PC-9 (cell line): ENCODE measurements at regions not wholly inside any gene's neighbourhood (a gene's known extent, or its start where the extent isn't known, plus 50 kb on each side); places are given as distances from the start of the nearest gene placed in this dataset.

ENCODE experiments used
- BruUV-seq: library from RNA; stranded (reverse); fragments of 400-500 nt; replicated peaks from 2 replicates; lab custom pipeline; 2021; lab: Mats Ljungman, UMichigan
- CTCF ChIA-PET: fragments of 300-600 bp; sonication (Branson Sonifier 250); formaldehyde crosslinking; loops from one replicate; lab custom pipeline; 2022; ENCODE audit warnings: antibody characterized with exemption; lab: Charles Lee
- POLR2A ChIA-PET: fragments of 300-600 bp; sonication (Branson Sonifier 250); formaldehyde crosslinking; loops from one replicate; lab custom pipeline; 2022; ENCODE audit warnings: antibody characterized with exemption; ENCODE audit not compliant: unreplicated experiment; lab: Charles Lee
- DNase-seq, 2 experiments: peaks; one replicate each; pipeline versions ENCODE4 v3.0.0 to v3.0.0-alpha.2; 2015 to 2022; ENCODE audit warnings: mixed read lengths in 1 of 2
- H2AFZ ChIP-seq: fragments of 200-600 bp; sonication (generic); 2 replicates; pipeline ENCODE4 v1.8.1; 2017; ENCODE audit warnings: antibody characterized with exemption
- H3F3A ChIP-seq: fragments of 200-600 bp; sonication (generic); 2 replicates; pipeline ENCODE4 v1.8.1; 2017; ENCODE audit warnings: antibody characterized with exemption, mild to moderate bottlenecking, low read depth; ENCODE audit not compliant: insufficient read depth
- H3K27ac ChIP-seq: fragments of 200-600 bp; sonication (generic); 2 replicates; pipeline ENCODE4 v1.6.1; 2016; ENCODE audit warnings: mixed run types
- H3K27me3 ChIP-seq: fragments of 200-600 bp; sonication (generic); 2 replicates; pipeline ENCODE4 v1.6.1; 2016; ENCODE audit warnings: low read depth, mixed run types; ENCODE audit not compliant: insufficient read depth
- H3K36me3 ChIP-seq: fragments of 200-600 bp; sonication (generic); 2 replicates; pipeline ENCODE4 v1.6.1; 2016; ENCODE audit warnings: low read depth, mixed run types
- H3K4me1 ChIP-seq: fragments of 200-600 bp; sonication (generic); replicated peaks from 2 replicates; pipeline ENCODE4 v1.6.1; 2016; ENCODE audit warnings: mixed run types; ENCODE audit not compliant: insufficient read depth
- H3K4me2 ChIP-seq: fragments of 200-600 bp; sonication (generic); 2 replicates; pipeline ENCODE4 v1.6.1; 2017; ENCODE audit warnings: mixed run types
- H3K4me3 ChIP-seq: fragments of 200-600 bp; sonication (generic); 2 replicates; pipeline ENCODE4 v1.6.1; 2016; ENCODE audit warnings: mixed run types
- H3K79me2 ChIP-seq: fragments of 200-600 bp; sonication (generic); 2 replicates; pipeline ENCODE4 v1.6.1; 2017; ENCODE audit warnings: low read depth, mixed run types
- H3K9me2 ChIP-seq: fragments of 200-600 bp; sonication (generic); 2 replicates; pipeline ENCODE4 v1.8.1; 2017; ENCODE audit warnings: mild to moderate bottlenecking; ENCODE audit not compliant: insufficient read depth
- H3K9me3 ChIP-seq: fragments of 200-600 bp; sonication (generic); 2 replicates; pipeline ENCODE4 v1.8.1; 2016; ENCODE audit warnings: low read depth; ENCODE audit not compliant: insufficient read depth
- H4K20me1 ChIP-seq: fragments of 200-600 bp; sonication (generic); 2 replicates; pipeline ENCODE4 v1.8.1; 2017; ENCODE audit not compliant: insufficient read depth
- CTCF ChIP-seq: fragments of 200-600 bp; sonication (generic); conservative IDR thresholded peaks from 2 replicates; pipeline ENCODE4 v1.6.1; 2017; ENCODE audit warnings: mixed run types, antibody characterized with exemption, mild to moderate bottlenecking, moderate library complexity
- EZH2 ChIP-seq: fragments of 200-600 bp; sonication (generic); IDR thresholded peaks from 2 replicates; pipeline ENCODE4 v1.8.0; 2017; ENCODE audit warnings: antibody characterized with exemption, low read depth
- intact Hi-C: fragments of 100-400 bp; cut with micrococcal nuclease; formaldehyde crosslinking; loops from one replicate; pipeline ENCODE4 v1.10.0; 2022; ENCODE audit not compliant: unreplicated experiment

GRCh38 chr4:146018247-146018646 is 79.6 kb upstream of the ZNF827 start:
- no peaks in the 10 kb centered on the region for H3K9me3 ChIP-seq
- H3K36me3 ChIP-seq, result no peaks in the 10 kb centered on the region
- H3F3A ChIP-seq, result no peaks in the 10 kb centered on the region
- H3K9me2 ChIP-seq, result no peaks in the 10 kb centered on the region
- H3K4me3 ChIP-seq, result no peak overlapping the region
- no peaks in the 10 kb centered on the region for H3K4me1 ChIP-seq
- H3K4me2 ChIP-seq, result no peak overlapping the region
- TF ChIP-seq EZH2 (no peak), CTCF (no peak)
- no peak overlapping the region for H2AFZ ChIP-seq
- H4K20me1 ChIP-seq, result no peaks in the 10 kb centered on the region
- DNase-seq, result no peak
- no peak overlapping the region for H3K27ac ChIP-seq
- BruUV-seq, result no TSS peak
- no peaks in the 10 kb centered on the region for H3K79me2 ChIP-seq
- intact Hi-C loops, result no loop called here
- ChIA-PET POLR2A (no interaction called here), CTCF (no interaction called here)
- no peaks in the 10 kb centered on the region for H3K27me3 ChIP-seq

GRCh38 chr4:146004730-146005129 is 66.1 kb upstream of the ZNF827 start:
- Histone ChIP-seq H4K20me1 (no peaks in the 10 kb centered on the region), H3K36me3 (no peaks in the 10 kb centered on the region), H3K9me3 (no peaks in the 10 kb centered on the region), H3F3A (no peaks in the 10 kb centered on the region), H3K4me2 (no peak overlapping the region), H3K4me1 (no peaks in the 10 kb centered on the region), H3K9me2 (no peaks in the 10 kb centered on the region), H3K79me2 (no peaks in the 10 kb centered on the region), H2AFZ (no peak overlapping the region), H3K27ac (no peak overlapping the region), H3K4me3 (no peak overlapping the region), H3K27me3 (no peaks in the 10 kb centered on the region)
- TF ChIP-seq EZH2, result no peak
- no peak for TF ChIP-seq CTCF
- intact Hi-C loops, result no loop called here
- no peak for DNase-seq
- BruUV-seq, result no TSS peak
- ChIA-PET CTCF (no interaction called here), POLR2A (interaction anchor here (0.5 to 0.7 kb wide), 2 partner anchors 25 to 71 kb away, joined by 3 read pairs; no protein-coding TSS in a partner anchor)

GRCh38 chr4:145988628-145989027 is 50.0 kb upstream of the ZNF827 start:
- H3K36me3 ChIP-seq, result no peaks in the 10 kb centered on the region
- POLR2A ChIA-PET, result no interaction called here
- H3K4me2 ChIP-seq, result no peak overlapping the region
- intact Hi-C loops, result no loop called here
- no peak overlapping the region for H2AFZ ChIP-seq
- H3F3A ChIP-seq, result no peaks in the 10 kb centered on the region
- TF ChIP-seq EZH2 (no peak), CTCF (no peak)
- BruUV-seq, result no TSS peak
- no peak for DNase-seq
- no peaks in the 10 kb centered on the region for H3K4me1 ChIP-seq
- no peaks in the 10 kb centered on the region for H3K9me3 ChIP-seq
- no peak overlapping the region for H3K27ac ChIP-seq
- H3K27me3 ChIP-seq, result no peaks in the 10 kb centered on the region
- CTCF ChIA-PET, result no interaction called here
- no peaks in the 10 kb centered on the region for H3K79me2 ChIP-seq
- no peak overlapping the region for H3K4me3 ChIP-seq
- no peaks in the 10 kb centered on the region for H4K20me1 ChIP-seq
- no peaks in the 10 kb centered on the region for H3K9me2 ChIP-seq
